ENCODE measurements at regions not wholly inside any gene's neighbourhood (a gene's known extent, or its start where the extent isn't known, plus 50 kb on each side); places are given as distances from the start of the nearest gene placed in this dataset.

- no peak for TF ChIP-seq CTCF (IDR thresholded peaks at IDR 0.05; ENCODE audit: control insufficient read depth, insufficient read depth, low read depth, low read length, missing control alignments)
- no peak overlapping the region for H3K4me3 ChIP-seq (ENCODE audit: control insufficient read depth, low read depth, low read length)
- no peak for DNase-seq (ENCODE audit: low read depth)
Observed at GRCh38 chr5:32842813-32843530, 131.9 kb downstream of the NPR3 start.

- no peak for DNase-seq (ENCODE audit: low read depth)
- H3K4me3 ChIP-seq (ENCODE audit: control insufficient read depth, low read depth, low read length), result no peak overlapping the region
- TF ChIP-seq CTCF (IDR thresholded peaks at IDR 0.05; ENCODE audit: control insufficient read depth, insufficient read depth, low read depth, low read length, missing control alignments), result no peak
Observed at GRCh38 chr5:32843531-32843895, 132.4 kb downstream of the NPR3 start.

GRCh38 chr5:32845171-32845570, 134.1 kb downstream of the NPR3 start:
- DNase-seq (ENCODE audit: low read depth), result no peak
- H3K4me3 ChIP-seq (ENCODE audit: control insufficient read depth, low read depth, low read length), result no peak overlapping the region
- TF ChIP-seq CTCF (IDR thresholded peaks at IDR 0.05; ENCODE audit: control insufficient read depth, insufficient read depth, low read depth, low read length, missing control alignments), result no peak

GRCh38 chr5:32848120-32848519, 137.0 kb downstream of the NPR3 start:
- TF ChIP-seq CTCF (IDR thresholded peaks at IDR 0.05; ENCODE audit: control insufficient read depth, insufficient read depth, low read depth, low read length, missing control alignments), result no peak
- H3K4me3 ChIP-seq (ENCODE audit: control insufficient read depth, low read depth, low read length), result no peak overlapping the region
- DNase-seq (ENCODE audit: low read depth), result no peak

- H3K4me3 ChIP-seq (ENCODE audit: control insufficient read depth, low read depth, low read length), result no peak overlapping the region
- no peak for DNase-seq (ENCODE audit: low read depth)
- TF ChIP-seq CTCF (IDR thresholded peaks at IDR 0.05; ENCODE audit: control insufficient read depth, insufficient read depth, low read depth, low read length, missing control alignments), result no peak
Observed at GRCh38 chr5:32848681-32849080, 137.6 kb downstream of the NPR3 start.

- no peak for DNase-seq (ENCODE audit: low read depth)
- no peak overlapping the region for H3K4me3 ChIP-seq (ENCODE audit: control insufficient read depth, low read depth, low read length)
- no peak for TF ChIP-seq CTCF (IDR thresholded peaks at IDR 0.05; ENCODE audit: control insufficient read depth, insufficient read depth, low read depth, low read length, missing control alignments)
Observed at GRCh38 chr5:32850817-32851496, 139.8 kb downstream of the NPR3 start.
